H1 (cell line): ENCODE measurements at regions not wholly inside any gene's neighbourhood (a gene's known extent, or its start where the extent isn't known, plus 50 kb on each side); places are given as distances from the start of the nearest gene placed in this dataset.

Source experiments
- CTCF ChIA-PET: fragments of 300-600 bp; sonication (Branson Sonifier 250); formaldehyde crosslinking; loops from one replicate; lab custom pipeline; 2021; ENCODE audit not compliant: partially characterized antibody; lab: Charles Lee
- POLR2A ChIA-PET: fragments of 300-600 bp; sonication (Branson Sonifier 250); formaldehyde crosslinking; loops from one replicate; lab custom pipeline; 2021; ENCODE audit warnings: inconsistent platforms; ENCODE audit not compliant: partially characterized antibody; lab: Charles Lee
- DNase-seq, 2 experiments: peaks; one replicate each; pipeline versions ENCODE4 v3.0.0 to v3.0.0-alpha.2; 2010 to 2022; ENCODE audit warnings: low spot score in 2 of 2, low read depth in 1 of 2, mixed read lengths in 1 of 2
- FAIRE-seq: peaks from 2 replicates; lab custom pipeline; 2011; peaks lifted over from hg19 to GRCh38; lab: Jason Lieb, UNC
- H2AFZ ChIP-seq: 2 replicates; pipeline ENCODE4 v1.8.1; 2012; ENCODE audit warnings: low read length, inconsistent platforms
- H2AK5ac ChIP-seq: 2 replicates; pipeline ENCODE4 v1.6.1; 2013; ENCODE audit warnings: low read depth, low read length
- H2BK120ac ChIP-seq: replicated peaks from 2 replicates; pipeline ENCODE3; 2013; ENCODE audit warnings: low read depth, low read length, inconsistent platforms
- H2BK12ac ChIP-seq: 2 replicates; pipeline ENCODE4 v1.6.1; 2013; ENCODE audit warnings: low read depth, low read length
- H2BK15ac ChIP-seq: 2 replicates; pipeline ENCODE4 v1.6.1; 2013; ENCODE audit warnings: low read length
- H2BK20ac ChIP-seq: 2 replicates; pipeline ENCODE4 v1.6.1; 2013; ENCODE audit warnings: low read length
- H2BK5ac ChIP-seq: 2 replicates; pipeline ENCODE4 v1.6.1; 2013; ENCODE audit warnings: low read depth, low read length
- H3K14ac ChIP-seq: 2 replicates; pipeline ENCODE4 v1.6.1; 2013; ENCODE audit warnings: inconsistent platforms; ENCODE audit not compliant: insufficient read length
- H3K18ac ChIP-seq: 2 replicates; pipeline ENCODE4 v1.6.1; 2013; ENCODE audit warnings: low read length; ENCODE audit errors: extremely low read depth
- H3K23ac ChIP-seq: 2 replicates; pipeline ENCODE4 v1.6.1; 2013; ENCODE audit warnings: inconsistent platforms; ENCODE audit not compliant: insufficient read length
- H3K23me2 ChIP-seq: 2 replicates; pipeline ENCODE4 v1.6.1; 2013; ENCODE audit warnings: low read depth, low read length
- H3K27ac ChIP-seq: 2 replicates; pipeline ENCODE4 v1.6.1; 2011; ENCODE audit warnings: low read depth, low read length, inconsistent platforms
- H3K27me3 ChIP-seq, 4 experiments: replicated peaks in 1 of 4; 1 replicate in 1 of 4; 2 replicates in 3 of 4; pipeline versions ENCODE4 v1.6.1 to v1.8.1; 2011 to 2013; ENCODE audit warnings: low read length in 3 of 4, mild to moderate bottlenecking in 3 of 4, inconsistent platforms in 2 of 4, mixed read lengths in 2 of 4, moderate library complexity in 1 of 4; ENCODE audit not compliant: control insufficient read depth in 3 of 4, insufficient read depth in 3 of 4; ENCODE audit errors: extremely low read depth in 1 of 4
- H3K36me3 ChIP-seq, 4 experiments: 2 replicates each; pipeline versions ENCODE4 v1.6.1 to v1.8.1; 2011 to 2013; ENCODE audit warnings: mild to moderate bottlenecking in 4 of 4, low read length in 3 of 4, moderate library complexity in 2 of 4, control low read depth in 1 of 4, inconsistent platforms in 1 of 4; ENCODE audit not compliant: insufficient read depth in 4 of 4, control insufficient read depth in 2 of 4
- H3K4ac ChIP-seq: replicated peaks from 2 replicates; pipeline ENCODE3; 2013; ENCODE audit warnings: low read length, low read depth, mixed read lengths, inconsistent platforms; ENCODE audit not compliant: insufficient read length
- H3K4me1 ChIP-seq, 4 experiments: replicated peaks in 1 of 4; 1 replicate in 1 of 4; 2 replicates in 3 of 4; pipeline versions ENCODE4 v1.6.1 to v1.8.1; 2011 to 2013; ENCODE audit warnings: low read length in 3 of 4, inconsistent platforms in 2 of 4, mixed read lengths in 1 of 4; ENCODE audit not compliant: insufficient read depth in 4 of 4, control insufficient read depth in 3 of 4
- H3K4me2 ChIP-seq, 2 experiments: 2 replicates each; pipeline versions ENCODE4 v1.6.1 to v1.8.1; 2011 to 2013; ENCODE audit warnings: low read depth in 2 of 2, low read length in 2 of 2, control low read depth in 1 of 2, inconsistent platforms in 1 of 2, mild to moderate bottlenecking in 1 of 2; ENCODE audit not compliant: insufficient read depth in 1 of 2
- H3K4me3 ChIP-seq, 4 experiments: fragments of 200-600, 300-600 bp in 1 of 4; sonication (generic), shearing (Covaris generic), sonication (Bioruptor Twin) in 1 of 4; 2 replicates each; pipeline versions ENCODE4 v1.5.1 to v1.8.1; 2011 to 2016; ENCODE audit warnings: low read length in 4 of 4, low read depth in 3 of 4, control low read depth in 2 of 4, inconsistent platforms in 2 of 4, mild to moderate bottlenecking in 2 of 4, mixed read lengths in 1 of 4, moderate library complexity in 1 of 4; ENCODE audit not compliant: insufficient read depth in 2 of 4; ENCODE audit errors: extremely low read depth in 1 of 4
- H3K56ac ChIP-seq: replicated peaks from 2 replicates; pipeline ENCODE3; 2013; ENCODE audit warnings: low read depth, mild to moderate bottlenecking, mixed read lengths, low read length, inconsistent platforms; ENCODE audit not compliant: insufficient read length
- H3K79me1 ChIP-seq: 2 replicates; pipeline ENCODE4 v1.6.1; 2013; ENCODE audit warnings: low read depth, low read length, control low read depth
- H3K79me2 ChIP-seq, 2 experiments: 2 replicates each; pipeline versions ENCODE4 v1.6.1 to v1.8.1; 2012 to 2013; ENCODE audit warnings: low read length in 2 of 2, mild to moderate bottlenecking in 2 of 2, inconsistent platforms in 1 of 2; ENCODE audit not compliant: insufficient read depth in 2 of 2, control insufficient read depth in 1 of 2
- H3K9ac ChIP-seq, 4 experiments: replicated peaks in 1 of 4; 1 replicate in 1 of 4; 2 replicates in 3 of 4; pipeline versions ENCODE4 v1.6.1 to v1.8.1; 2011 to 2013; ENCODE audit warnings: low read depth in 3 of 4, low read length in 3 of 4, control low read depth in 2 of 4, mild to moderate bottlenecking in 2 of 4, moderate library complexity in 2 of 4, inconsistent platforms in 1 of 4; ENCODE audit errors: extremely low read depth in 1 of 4
- H3K9me3 ChIP-seq, 2 experiments: 2 replicates each; pipeline versions ENCODE4 v1.6.1 to v1.8.1; 2012 to 2013; ENCODE audit warnings: mild to moderate bottlenecking in 2 of 2, moderate library complexity in 2 of 2, control low read depth in 1 of 2, inconsistent platforms in 1 of 2, low read depth in 1 of 2, low read length in 1 of 2, mixed read lengths in 1 of 2; ENCODE audit not compliant: insufficient read depth in 2 of 2
- H4K20me1 ChIP-seq, 2 experiments: replicated peaks in 1 of 2; 2 replicates each; pipeline versions ENCODE3 to v1.8.1; 2011 to 2013; ENCODE audit warnings: inconsistent platforms in 2 of 2, low read length in 2 of 2, mild to moderate bottlenecking in 1 of 2; ENCODE audit not compliant: insufficient read depth in 2 of 2, control insufficient read depth in 1 of 2
- H4K5ac ChIP-seq: 2 replicates; pipeline ENCODE4 v1.6.1; 2013; ENCODE audit warnings: low read length, low read depth, mixed read lengths, inconsistent platforms; ENCODE audit not compliant: insufficient read length
- H4K8ac ChIP-seq: 2 replicates; pipeline ENCODE4 v1.8.0; 2013; ENCODE audit warnings: mild to moderate bottlenecking, moderate library complexity, low read length, inconsistent platforms; ENCODE audit not compliant: insufficient read depth; ENCODE audit errors: extremely low read depth
- H4K91ac ChIP-seq: replicated peaks from 2 replicates; pipeline ENCODE3; 2013; ENCODE audit warnings: low read length, mixed read lengths, inconsistent platforms; ENCODE audit not compliant: insufficient read length
- ASH2L ChIP-seq: fragments of 200-600, 300-600 bp; sonication (generic); IDR thresholded peaks from one replicate; pipeline ENCODE4 v1.7.1; 2017; ENCODE audit warnings: low read length
- CEBPB ChIP-seq: IDR thresholded peaks from 2 replicates; pipeline ENCODE4 v1.6.1; 2012; ENCODE audit warnings: low read depth, low read length
- CREB1 ChIP-seq: IDR thresholded peaks from 2 replicates; pipeline ENCODE4 v1.6.1; 2012; ENCODE audit warnings: inconsistent platforms
- CTBP2 ChIP-seq: IDR thresholded peaks from 2 replicates; pipeline ENCODE4 v1.7.0; 2011; ENCODE audit warnings: borderline replicate concordance, mild to moderate bottlenecking, moderate library complexity, mixed read lengths, low read length; ENCODE audit not compliant: insufficient read depth, insufficient read length
- EGR1 ChIP-seq: IDR thresholded peaks from 2 replicates; pipeline ENCODE4 v1.6.1; 2011; ENCODE audit warnings: low read depth, low read length, borderline replicate concordance
- GTF2F1 ChIP-seq: IDR thresholded peaks from 2 replicates; pipeline ENCODE4 v1.6.1; 2012; ENCODE audit warnings: low read depth, low read length, improper control_type of control experiment, borderline replicate concordance
- HDAC2 ChIP-seq, 2 experiments: fragments of 300-600 bp in 1 of 2; sonication (generic) in 1 of 2; IDR thresholded peaks; 2 replicates each; pipeline ENCODE4 v1.6.1; 2011 to 2012; ENCODE audit warnings: low read depth in 2 of 2, low read length in 2 of 2, mild to moderate bottlenecking in 2 of 2, moderate library complexity in 2 of 2, borderline replicate concordance in 1 of 2, inconsistent platforms in 1 of 2
- RBBP5 ChIP-seq: IDR thresholded peaks from 2 replicates; pipeline ENCODE4 v1.7.1; 2012; ENCODE audit warnings: low read depth, mild to moderate bottlenecking, inconsistent platforms, low read length, moderate library complexity, borderline replicate concordance
- SUZ12 ChIP-seq: fragments of 200-600 bp; sonication (generic); IDR thresholded peaks from 2 replicates; pipeline ENCODE4 v1.6.1; 2012; ENCODE audit warnings: mild to moderate bottlenecking, inconsistent platforms, low read length, moderate library complexity, mixed read lengths
- TCF12 ChIP-seq: IDR thresholded peaks from 2 replicates; pipeline ENCODE4 v1.6.1; 2011; ENCODE audit warnings: low read depth, mild to moderate bottlenecking, low read length
- WGBS, 2 experiments: shearing (Covaris generic) in 1 of 2; methylation state at CpG; one replicate each; pipeline versions ENCODE4 v1.1.6 to v1.1.7; 2013 to 2015; ENCODE audit warnings: low lambda C conversion rate in 2 of 2, mixed read lengths in 2 of 2, inconsistent platforms in 1 of 2, low coverage in 1 of 2, missing lambda C conversion rate in 1 of 2; ENCODE audit not compliant: insufficient replicate concordance in 2 of 2, insufficient coverage in 1 of 2, insufficient read length in 1 of 2; ENCODE audit errors: extremely low coverage in 1 of 2, missing lambda C conversion rate in 1 of 2; 5-methylcytosine and 5-hydroxymethylcytosine counted together
- TF ChIP-seq, protein P1 (sequence below): IDR thresholded peaks from 2 replicates; pipeline ENCODE4 v1.6.1; 2011; ENCODE audit warnings: low read depth, mild to moderate bottlenecking, low read length; ENCODE audit not compliant: insufficient read depth

DNA sequence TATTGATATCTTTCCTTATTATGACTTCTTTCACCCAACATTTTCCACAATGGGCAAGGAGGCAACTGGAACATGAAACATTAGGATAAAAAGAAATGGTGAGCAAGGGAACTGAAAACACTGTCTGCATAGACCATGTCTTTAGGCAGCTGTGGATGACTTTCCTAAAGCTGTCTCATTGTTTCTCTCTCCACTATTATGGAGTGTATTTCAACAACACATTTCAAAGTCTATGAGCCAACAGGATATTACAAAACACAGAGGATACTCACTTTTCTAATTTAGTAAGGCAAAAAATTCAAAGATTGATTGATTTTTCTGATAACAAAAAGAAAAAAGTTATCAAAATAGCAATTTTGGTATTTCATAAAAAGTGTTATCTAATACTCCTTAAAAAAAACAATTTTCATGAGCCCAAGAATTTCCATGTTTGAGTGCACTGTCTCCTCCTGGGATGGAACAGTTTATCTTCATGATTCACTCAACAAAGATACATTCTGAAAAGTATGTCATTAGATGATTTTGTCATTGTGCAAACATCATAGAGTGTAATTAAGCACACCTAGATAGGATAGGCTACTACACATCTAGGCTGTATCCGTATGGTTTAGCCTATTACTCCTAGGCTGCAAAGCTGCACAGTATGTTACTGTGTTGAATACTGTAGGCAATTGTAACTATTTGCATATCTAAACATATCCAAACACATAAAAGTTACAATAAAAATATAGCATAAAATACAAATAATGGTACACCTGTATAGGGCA, 1568.4 kb downstream of the SLITRK5 start:
- no peak overlapping the region for H2BK20ac ChIP-seq
- H3K23me2 ChIP-seq = no peaks in the 10 kb centered on the region
- no peaks in the 10 kb centered on the region for H3K36me3 ChIP-seq
- H3K18ac ChIP-seq = no peak overlapping the region
- WGBS, 2 experiments = 87% methylated on average over 1 of the region's 1 CpG; no CpG with 5 or more reads in 1 of the 2 experiments
- H4K8ac ChIP-seq = no peak overlapping the region
- DNase-seq (no peak), FAIRE-seq (no peak)
- H3K23ac ChIP-seq = no peak overlapping the region
- no peak overlapping the region for H2BK120ac ChIP-seq
- no peak overlapping the region for H2BK12ac ChIP-seq
- H3K4me2 ChIP-seq = no peak overlapping the region
- H3K4me3 ChIP-seq = no peak overlapping the region
- H4K5ac ChIP-seq = no peak overlapping the region
- no peaks in the 10 kb centered on the region for H3K79me1 ChIP-seq
- H3K79me2 ChIP-seq = no peaks in the 10 kb centered on the region
- no peak overlapping the region for H2AK5ac ChIP-seq
- no peak overlapping the region for H3K14ac ChIP-seq
- no peak overlapping the region for H2BK5ac ChIP-seq
- no peak overlapping the region for H3K4ac ChIP-seq
- ChIA-PET CTCF (no interaction called here), POLR2A (no interaction called here)
- H2AFZ ChIP-seq = no peak overlapping the region
- H3K27ac ChIP-seq = no peak overlapping the region
- no peaks in the 10 kb centered on the region for H4K20me1 ChIP-seq
- H3K27me3 ChIP-seq = no peaks in the 10 kb centered on the region
- no peak overlapping the region for H4K91ac ChIP-seq
- H3K56ac ChIP-seq = no peak overlapping the region
- H3K9ac ChIP-seq = no peak overlapping the region
- H2BK15ac ChIP-seq = no peak overlapping the region
- no peaks in the 10 kb centered on the region for H3K9me3 ChIP-seq
- H3K4me1 ChIP-seq = no peaks in the 10 kb centered on the region
- TF ChIP-seq CREB1 = no peak
- no peak for TF ChIP-seq CEBPB
- TF ChIP-seq CTBP2 = no peak
- no peak for TF ChIP-seq ASH2L
- no peak for TF ChIP-seq HDAC2 (IDR thresholded peaks at IDR 0.05; ENCODE audit: borderline replicate concordance in 1 of 2, low read depth in 2 of 2, low read length in 2 of 2)
- TF ChIP-seq, protein P1, sequence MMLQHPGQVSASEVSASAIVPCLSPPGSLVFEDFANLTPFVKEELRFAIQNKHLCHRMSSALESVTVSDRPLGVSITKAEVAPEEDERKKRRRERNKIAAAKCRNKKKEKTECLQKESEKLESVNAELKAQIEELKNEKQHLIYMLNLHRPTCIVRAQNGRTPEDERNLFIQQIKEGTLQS = no peak
- no peak for TF ChIP-seq TCF12
- no peak for TF ChIP-seq EGR1
- TF ChIP-seq RBBP5 = no peak
- no peak for TF ChIP-seq GTF2F1
- TF ChIP-seq SUZ12 = no peak
